ENCODE measurements at regions not wholly inside any gene's neighbourhood (a gene's known extent, or its start where the extent isn't known, plus 50 kb on each side); places are given as distances from the start of the nearest gene placed in this dataset.
A peak's percentile ranks its signal among the peaks of the same experiment; 100 is the strongest.

DNA sequence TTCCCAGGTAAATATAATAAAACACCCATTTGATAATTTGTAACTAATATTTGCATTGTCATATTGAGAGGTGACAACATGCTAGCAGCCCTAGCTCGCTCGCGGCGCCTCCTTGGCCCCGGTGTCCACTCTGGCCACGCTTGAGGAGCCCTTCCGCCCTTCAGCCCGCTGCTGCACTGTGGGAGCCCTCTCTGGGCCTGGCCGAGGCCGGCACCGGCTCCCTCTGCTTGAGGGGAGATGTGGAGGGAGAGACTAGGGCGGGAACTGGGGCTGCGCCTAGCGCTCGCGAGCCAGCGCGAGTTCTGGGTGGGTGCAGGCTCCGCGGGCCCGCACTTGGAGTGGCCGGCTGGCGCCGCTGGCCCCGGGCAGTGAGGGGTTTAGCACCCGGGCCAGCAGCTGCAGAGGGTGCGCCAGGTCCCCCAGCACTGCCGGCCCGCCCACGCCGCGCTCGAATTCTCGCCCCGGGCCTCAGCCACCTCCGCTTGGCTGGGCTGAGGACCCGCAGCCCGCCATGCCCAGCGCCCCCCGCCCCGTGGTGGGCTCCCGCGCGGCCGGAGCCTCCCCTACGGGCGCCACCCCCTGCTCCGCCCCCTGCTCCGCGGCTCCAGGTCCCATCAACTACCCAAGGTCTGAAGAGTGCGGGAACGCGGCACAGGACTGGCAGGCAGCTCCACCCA lies 594.4 kb downstream of the SLITRK6 start:
- no peak for TF ChIP-seq CTCF (IDR thresholded peaks at IDR 0.05; ENCODE audit: control insufficient read depth, extremely low read depth, insufficient read depth)
- H3K4me3 ChIP-seq (ENCODE audit: low read depth, low read length) = no peak overlapping the region
- no peak for DNase-seq (ENCODE audit: low read depth)

DNA sequence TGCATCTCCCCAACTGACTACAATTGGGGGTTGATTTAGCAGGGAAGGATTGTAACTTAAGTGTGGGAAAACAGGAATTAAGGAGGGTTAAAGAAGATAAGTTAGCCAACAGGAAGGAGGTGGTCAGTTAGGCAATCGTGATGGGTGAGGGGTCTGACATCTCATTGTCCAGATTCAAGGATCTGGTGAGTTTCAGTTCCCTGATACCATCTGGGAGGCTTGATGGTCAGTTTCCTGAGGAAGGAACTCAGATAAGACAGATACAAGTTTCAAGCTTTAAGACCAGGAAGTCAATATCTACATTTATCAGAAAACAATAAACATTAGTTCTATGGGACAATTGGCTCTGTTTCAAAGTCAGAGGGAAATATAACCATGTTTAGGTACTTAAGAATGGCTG lies 601.8 kb downstream of the SLITRK6 start:
- no peak for TF ChIP-seq CTCF (IDR thresholded peaks at IDR 0.05; ENCODE audit: control insufficient read depth, extremely low read depth, insufficient read depth)
- no peak overlapping the region for H3K4me3 ChIP-seq (ENCODE audit: low read depth, low read length)
- no peak for DNase-seq (ENCODE audit: low read depth)

DNA sequence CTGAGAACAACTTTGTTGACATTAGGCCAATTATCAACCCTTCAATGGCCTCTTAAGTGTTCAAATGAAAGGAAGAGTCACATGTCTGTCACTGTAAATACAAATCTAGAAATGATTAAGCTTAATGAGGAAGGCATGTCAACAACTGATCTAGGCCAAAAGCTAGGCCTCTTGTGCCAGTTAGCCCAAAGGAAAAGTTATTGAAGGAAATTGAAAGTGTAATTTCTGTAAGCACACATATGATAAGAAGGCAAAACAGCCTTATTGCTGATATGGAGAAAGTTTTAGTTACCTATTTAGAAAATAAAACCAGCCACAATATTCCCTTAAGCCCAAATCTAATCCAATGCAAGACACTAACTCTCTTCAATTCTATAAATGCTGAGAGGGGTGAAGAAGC lies 604.7 kb downstream of the SLITRK6 start:
- TF ChIP-seq CTCF (IDR thresholded peaks at IDR 0.05; ENCODE audit: control insufficient read depth, extremely low read depth, insufficient read depth) = no peak

GRCh38 chr13:85191996-85192718 lies 607.1 kb downstream of the SLITRK6 start:
- no peak overlapping the region for H3K4me3 ChIP-seq (ENCODE audit: low read depth, low read length)
- no peak for DNase-seq (ENCODE audit: low read depth)
- no peak for TF ChIP-seq CTCF (IDR thresholded peaks at IDR 0.05; ENCODE audit: control insufficient read depth, extremely low read depth, insufficient read depth)

More for the DNA sequence above, 604.7 kb downstream of the SLITRK6 start:
- peak; percentile 4 for DNase-seq (ENCODE audit: low read depth)
- no peak overlapping the region for H3K4me3 ChIP-seq (ENCODE audit: low read depth, low read length)

- DNase-seq (ENCODE audit: low read depth) = no peak
- TF ChIP-seq CTCF (IDR thresholded peaks at IDR 0.05; ENCODE audit: control insufficient read depth, extremely low read depth, insufficient read depth) = no peak
- H3K4me3 ChIP-seq (ENCODE audit: low read depth, low read length) = no peak overlapping the region
These were observed 612.7 kb downstream of the SLITRK6 start for GRCh38 chr13:85186356-85187045.

DNA sequence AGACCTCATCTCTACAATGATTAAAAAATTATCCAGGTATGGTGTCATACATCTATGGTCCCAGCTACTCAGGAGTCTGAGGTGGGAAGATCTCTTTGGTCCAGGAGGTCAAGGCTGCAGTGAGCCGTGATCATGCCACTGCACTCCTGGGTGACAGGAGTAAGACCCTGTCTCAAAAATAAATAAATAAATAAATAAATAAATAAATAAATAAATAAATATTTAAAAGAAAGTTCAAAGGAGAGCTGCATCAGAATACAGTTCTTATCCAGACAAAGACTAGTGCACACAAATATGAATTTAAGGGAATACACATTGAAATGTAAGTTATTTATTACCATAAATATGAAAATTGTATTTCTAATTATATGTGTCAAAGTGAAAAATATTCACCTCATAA lies 624.9 kb downstream of the SLITRK6 start:
- no peak for TF ChIP-seq CTCF (IDR thresholded peaks at IDR 0.05; ENCODE audit: control insufficient read depth, extremely low read depth, insufficient read depth)
- H3K4me3 ChIP-seq (ENCODE audit: low read depth, low read length) = no peak overlapping the region
- DNase-seq (ENCODE audit: low read depth) = no peak

Data from LNCaP clone FGC (cell line).